Testis (tissue), 2 donors: ENCODE measurements at regions not wholly inside any gene's neighbourhood (a gene's known extent, or its start where the extent isn't known, plus 50 kb on each side); places are given as distances from the start of the nearest gene placed in this dataset.

Experiments
- CTCF ChIP-seq, 3 experiments: fragments of 450-650 bp in 2 of 3; fragments of 200-600 bp in 1 of 3; sonication (generic) in 1 of 3; IDR thresholded peaks; one replicate each; pipeline ENCODE4 v1.5.1; 2016 to 2019; ENCODE audit warnings: antibody characterized with exemption in 3 of 3, mild to moderate bottlenecking in 2 of 3, moderate library complexity in 1 of 3
- POLR2A ChIP-seq: fragments of 450-650 bp; IDR thresholded peaks from one replicate; pipeline ENCODE4 v1.6.1; 2017; ENCODE audit warnings: antibody characterized with exemption, mild to moderate bottlenecking, moderate library complexity

DNA sequence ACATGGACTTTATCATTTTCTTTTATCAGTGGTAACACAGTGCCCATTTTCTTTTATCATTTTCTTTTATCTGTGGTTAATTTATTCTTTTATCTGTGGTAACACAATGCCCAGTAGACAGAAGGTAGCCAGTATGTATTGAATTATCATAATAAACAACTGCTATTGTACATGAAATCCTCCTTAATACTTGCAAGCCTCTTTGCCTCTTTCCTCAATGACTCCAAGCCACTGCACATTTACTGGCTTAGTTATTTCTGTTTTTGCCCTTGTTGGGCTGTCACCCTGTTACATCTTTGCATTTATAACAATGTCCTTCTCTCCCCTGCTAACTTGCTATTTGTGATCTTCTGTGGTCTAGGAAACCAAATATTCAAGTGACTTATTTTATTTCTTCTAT, 345.0 kb downstream of the ATP23 start:
- TF ChIP-seq CTCF (IDR thresholded peaks at IDR 0.05) (no peak), POLR2A (no peak)
